GM21576 (cell line): ENCODE measurements at regions not wholly inside any gene's neighbourhood (a gene's known extent, or its start where the extent isn't known, plus 50 kb on each side); places are given as distances from the start of the nearest gene placed in this dataset.

ENCODE experiments used
- ATAC-seq: cut with Tn5 transposase; IDR thresholded peaks from one replicate; pipeline ENCODE4 v1.9.1; 2021; ENCODE audit warnings: mild to moderate bottlenecking, moderate library complexity; ENCODE audit not compliant: unreplicated experiment

DNA sequence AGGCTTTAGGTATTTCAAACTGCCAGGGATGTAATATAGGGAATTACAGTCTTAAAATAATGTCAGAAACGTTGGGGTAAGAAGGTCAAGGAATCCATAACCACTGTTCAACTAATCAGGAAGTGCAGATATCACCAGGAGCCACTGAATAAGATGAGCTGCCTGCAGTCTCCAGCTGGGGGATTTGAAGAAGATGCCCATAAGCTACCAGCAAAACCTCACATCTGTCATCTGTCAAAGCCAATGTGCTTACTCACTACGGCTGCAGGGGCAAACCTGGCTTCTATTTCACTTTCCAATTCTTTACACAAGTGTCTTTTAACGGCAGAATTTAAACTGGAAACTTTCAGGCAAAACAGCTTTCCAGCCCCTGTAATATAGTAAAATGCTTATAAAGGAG, 1410.1 kb upstream of the ATXN8OS start:
- ATAC-seq: no peak

DNA sequence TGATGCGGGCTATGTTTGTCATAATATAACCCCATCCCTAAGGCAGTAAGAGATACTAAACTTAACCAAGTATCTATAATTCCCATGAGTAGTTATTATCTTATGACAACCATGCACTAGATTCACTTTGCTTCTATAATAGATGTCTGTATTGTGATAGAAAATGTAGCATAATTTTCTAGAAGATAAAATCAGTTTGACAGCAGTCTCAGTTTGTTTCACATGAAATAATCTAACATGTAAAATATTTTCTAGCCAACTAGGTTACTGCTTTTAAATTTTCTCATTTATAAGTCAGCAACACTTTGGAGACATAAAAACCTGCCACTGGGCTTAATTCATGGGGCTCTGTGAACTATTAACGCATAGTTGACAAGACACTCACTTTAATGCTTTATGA, 1410.7 kb upstream of the ATXN8OS start:
- no peak for ATAC-seq

DNA sequence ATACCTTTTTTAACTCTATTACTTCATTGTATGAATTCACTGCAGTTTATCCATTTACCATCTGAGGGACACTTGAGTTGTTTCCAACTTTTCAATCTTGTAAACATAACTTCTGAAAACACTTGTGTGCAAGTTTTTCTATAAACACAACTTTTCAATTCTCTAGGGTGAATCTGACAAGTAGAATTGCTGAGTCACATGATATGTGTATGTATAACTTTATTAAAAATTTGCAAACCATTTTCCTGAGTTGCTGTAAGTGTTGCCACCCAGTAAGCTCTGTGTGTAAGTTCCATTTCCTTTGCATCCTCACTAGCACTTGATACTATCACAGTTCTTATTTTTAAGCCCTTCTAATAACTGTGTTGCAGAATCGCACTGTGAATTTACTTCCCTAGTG, 1415.6 kb upstream of the ATXN8OS start:
- ATAC-seq: no peak

DNA sequence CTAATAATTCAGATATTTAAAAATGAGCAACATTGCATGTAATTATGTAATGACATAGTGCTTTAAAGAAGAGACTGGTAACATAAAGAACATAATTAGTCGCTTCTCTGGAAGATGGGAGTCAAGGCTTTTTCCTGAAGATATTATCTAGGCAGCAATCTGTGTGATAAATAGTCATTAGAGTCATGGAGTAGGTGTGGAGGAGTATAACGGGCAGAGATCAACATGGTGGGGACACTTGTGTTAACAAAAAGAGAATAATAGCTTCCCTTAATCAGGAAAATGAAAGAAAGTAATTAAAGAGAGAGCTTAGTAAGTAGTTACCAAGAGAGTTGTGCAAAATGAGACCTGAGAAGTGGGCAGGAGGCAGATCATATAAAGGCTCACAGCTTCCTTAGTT, 1417.1 kb upstream of the ATXN8OS start:
- no peak for ATAC-seq

DNA sequence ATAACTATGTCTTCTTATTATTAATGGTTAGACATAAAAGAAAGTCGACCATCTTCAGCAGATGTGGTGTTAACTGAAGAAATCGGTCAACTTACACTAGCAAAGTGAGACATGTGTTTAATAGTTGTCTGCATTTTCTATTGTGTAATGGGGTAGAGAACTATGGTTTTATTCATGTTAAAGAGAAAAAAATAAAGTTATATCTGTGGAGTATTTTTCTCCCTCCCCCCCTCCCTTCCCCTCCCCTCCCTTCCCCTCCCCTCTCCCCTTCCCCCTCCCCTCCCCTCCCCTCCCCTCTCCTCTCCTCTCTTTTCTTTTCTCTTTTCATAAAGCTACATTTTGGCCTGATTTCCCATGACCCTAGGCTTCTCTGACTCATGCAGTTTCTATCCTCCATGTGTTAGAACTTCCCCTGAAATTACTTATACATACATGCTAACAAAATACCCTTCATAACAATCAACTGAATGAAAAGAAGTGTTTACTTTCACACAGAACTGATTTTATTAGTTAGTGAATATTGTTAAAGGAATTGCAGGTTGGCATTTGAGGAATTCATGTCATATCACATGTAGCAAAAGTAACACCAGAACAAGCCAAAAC, 1431.0 kb upstream of the ATXN8OS start:
- ATAC-seq: no peak

DNA sequence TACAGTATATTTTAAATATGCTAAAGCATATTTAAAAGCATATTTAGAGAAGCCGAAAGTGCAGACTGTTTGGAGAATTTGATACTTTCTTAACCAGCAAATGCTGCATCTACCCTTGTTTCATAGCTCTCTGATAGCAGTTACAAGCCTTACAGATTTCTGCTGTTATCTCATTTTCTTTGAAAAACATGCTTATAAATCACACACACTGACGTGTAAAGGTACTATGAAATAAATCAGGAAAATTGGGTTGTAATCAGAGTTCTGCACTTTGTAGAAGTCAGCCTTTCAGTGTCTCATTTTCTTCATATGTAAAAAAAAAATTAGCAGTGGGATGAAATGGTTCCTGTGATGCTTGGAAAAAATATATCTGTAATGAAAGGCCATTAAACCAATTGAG, 1432.4 kb upstream of the ATXN8OS start:
- no peak for ATAC-seq

DNA sequence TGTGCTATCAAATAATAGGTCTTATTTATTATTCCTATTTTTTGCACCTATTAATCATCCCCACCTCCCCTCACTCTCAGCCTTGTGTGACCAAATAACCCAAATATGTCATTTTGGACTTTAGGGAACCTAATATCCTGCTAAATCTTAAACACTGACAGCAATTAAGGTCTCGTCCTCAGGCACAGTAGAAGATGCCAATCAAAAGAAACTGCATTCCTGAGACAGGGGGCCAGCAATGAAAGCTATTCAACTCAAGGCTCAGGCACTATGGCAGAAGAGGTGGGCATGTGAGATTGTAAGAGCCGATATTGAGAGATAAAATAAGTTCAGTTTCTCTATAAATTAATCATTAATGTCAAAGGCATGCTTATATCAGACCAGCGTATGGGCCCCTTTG, 1437.7 kb upstream of the PCDH9 start:
- ATAC-seq: no peak

DNA sequence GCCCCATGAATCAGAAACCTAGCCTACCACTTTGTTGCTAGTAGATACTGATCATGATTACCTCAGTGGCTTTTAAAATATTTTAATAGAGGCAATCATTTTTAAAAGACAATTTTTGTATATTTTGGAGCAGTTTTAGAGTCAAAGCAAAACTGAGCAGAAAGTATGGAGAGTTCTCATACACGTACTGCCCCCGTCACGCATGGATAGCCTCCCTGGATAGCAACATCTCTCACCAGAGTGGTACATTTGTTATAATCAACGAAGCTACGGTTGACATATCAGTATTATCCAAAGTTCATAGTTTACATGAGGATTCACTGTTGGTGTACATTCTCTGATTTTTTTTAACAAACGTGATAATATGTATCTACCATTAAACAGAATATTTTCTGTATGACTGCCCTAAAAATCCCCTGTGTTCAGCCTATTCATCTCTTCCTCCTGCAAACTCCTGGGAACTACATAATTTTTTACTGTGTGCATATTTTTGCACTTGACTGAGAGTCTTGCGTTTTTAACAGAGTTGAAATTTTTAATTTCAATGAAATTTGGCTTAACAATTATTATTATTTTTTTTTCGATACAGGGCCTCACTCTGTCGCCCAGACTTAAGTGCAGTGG, 1436.8 kb upstream of the PCDH9 start:
- no peak for ATAC-seq

DNA sequence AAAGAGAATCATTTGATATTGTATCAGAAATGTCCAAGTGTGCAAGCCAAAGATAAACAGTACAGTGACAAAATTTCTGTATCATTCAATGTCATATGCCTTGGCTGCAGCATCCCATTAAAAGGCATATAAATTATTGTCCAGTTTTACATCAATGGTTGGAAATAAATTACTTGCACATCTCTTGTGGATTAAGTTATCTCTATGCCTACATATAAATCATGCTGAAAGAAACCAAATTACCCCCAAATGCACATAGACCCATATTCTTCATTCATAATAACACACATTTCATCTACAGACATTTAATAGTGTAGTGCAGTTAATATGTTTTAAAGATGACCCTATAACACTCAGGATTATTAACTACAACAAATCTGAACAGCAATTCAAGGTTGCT, 1415.7 kb upstream of the PCDH9 start:
- no peak for ATAC-seq

DNA sequence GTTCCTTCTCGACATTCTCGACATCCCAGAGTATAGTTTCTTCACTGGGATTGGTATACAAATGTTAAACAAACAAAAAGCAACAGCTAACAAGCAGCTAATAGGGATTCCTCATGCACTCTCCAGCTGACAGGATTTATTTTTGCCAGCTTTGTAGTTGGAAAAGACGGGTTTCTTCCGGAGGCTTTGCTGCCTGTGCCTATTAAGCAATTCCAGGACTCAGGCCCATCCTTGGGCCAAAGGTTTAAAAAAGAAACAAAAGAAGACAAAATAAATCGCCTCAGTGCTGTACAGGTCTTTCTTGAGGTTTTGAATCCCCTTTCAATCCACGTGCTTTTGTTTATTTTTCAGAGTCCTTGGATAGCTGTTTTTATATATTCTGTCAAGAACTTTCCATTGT, 1414.5 kb upstream of the PCDH9 start:
- no peak for ATAC-seq

DNA sequence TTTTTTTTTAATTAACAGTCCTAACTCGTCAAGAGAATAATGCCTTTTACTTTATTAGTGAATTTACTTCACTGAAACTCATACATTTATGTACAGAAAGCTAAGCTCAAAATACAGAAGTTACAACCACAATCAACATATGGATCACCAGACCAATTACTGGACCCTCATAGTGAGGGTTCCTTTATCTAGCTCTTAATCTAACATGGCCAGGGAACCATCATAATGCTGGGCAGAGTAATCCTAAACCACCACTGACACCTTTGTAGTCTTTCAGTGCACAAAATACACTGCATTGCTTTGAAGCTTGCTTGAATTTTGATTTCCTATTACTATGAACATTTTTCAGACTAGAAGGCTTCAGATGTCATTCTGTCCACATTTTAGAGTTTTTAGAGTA, 1406.6 kb upstream of the PCDH9 start:
- ATAC-seq: no peak

DNA sequence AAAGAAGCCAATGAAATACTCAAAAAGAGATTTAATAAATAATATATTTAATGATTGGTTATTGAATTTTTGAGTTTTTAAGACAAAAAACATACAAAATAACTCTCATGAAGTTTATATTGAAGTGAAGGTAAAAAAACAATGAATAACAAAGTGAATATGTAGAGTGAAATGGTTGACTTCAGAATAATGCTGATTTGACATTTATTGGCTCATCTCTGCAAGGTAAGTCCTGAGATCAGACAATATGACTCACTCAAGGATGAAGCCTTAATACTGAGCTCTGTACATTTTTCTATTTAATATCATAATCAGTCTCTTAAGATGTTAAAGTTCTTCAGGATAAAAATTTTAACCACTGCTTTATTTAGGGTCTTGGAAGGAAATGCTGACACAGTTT, 1398.9 kb upstream of the PCDH9 start:
- no peak for ATAC-seq

DNA sequence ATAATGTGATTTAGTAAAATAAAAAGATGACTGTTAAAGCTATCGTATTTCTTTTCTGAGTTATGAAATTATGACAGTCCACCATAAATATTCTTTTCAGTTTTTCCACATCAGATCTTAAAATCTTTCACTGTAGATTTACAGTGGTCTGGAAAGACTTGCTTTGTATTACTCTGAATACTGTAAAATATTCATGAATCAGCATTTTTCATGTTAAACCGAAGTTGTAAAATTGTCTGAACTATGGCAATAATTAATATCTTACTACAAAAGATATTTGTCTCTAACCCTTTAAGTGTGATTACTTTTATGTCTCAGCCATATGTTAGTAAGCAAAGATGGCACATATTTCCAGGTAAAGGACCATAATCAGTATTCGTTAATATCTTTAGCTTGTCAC, 1397.2 kb upstream of the PCDH9 start:
- ATAC-seq: no peak

DNA sequence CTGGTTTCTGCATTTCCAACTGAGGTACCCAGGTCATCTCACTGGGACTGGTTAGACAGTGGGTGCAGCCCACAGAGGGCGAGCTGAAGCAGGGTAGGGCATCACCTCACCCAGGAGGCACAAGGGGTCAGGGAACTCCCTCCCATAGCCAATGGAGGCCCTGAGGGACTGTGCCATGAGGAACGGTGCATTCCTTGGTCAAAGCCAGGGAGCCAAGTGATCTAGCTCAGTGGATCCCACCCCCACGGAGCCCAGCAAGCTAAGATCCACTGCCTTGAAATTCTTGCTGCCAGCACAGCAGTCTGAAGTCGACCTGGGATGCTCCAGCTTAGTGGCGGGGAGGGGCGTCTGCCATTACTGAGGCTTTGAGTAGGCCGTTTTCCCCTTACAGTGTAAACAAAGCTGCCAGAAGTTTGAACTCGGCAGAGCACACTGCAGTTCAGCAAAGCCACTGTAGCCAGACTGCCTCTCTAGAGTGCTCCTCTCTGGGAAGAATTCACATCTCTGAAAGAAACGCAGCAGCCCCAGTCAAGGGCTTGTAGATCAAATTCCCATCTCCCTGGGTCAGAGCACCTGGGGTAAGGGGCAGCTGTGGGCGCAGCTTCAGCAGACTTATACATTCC, 1386.6 kb upstream of the PCDH9 start:
- ATAC-seq: no peak

DNA sequence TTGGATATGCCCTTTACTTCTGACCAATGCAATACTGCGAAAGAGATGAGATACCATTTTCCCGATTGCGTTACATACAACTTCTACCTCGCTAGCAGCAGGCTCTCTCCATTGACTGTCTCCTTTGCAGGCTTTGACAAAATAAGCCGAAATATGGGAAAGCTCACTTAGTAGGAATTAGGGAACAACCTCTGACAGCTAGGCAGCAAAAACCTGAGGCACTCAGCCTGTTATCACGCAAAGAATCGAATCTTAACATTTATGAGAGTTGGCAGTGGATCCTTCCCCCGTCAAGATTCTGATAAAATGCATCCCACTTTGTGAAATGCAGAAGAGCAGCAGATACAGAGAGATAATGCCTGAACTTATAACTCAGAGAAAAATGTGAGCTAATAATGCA, 1379.5 kb upstream of the PCDH9 start:
- no peak for ATAC-seq

DNA sequence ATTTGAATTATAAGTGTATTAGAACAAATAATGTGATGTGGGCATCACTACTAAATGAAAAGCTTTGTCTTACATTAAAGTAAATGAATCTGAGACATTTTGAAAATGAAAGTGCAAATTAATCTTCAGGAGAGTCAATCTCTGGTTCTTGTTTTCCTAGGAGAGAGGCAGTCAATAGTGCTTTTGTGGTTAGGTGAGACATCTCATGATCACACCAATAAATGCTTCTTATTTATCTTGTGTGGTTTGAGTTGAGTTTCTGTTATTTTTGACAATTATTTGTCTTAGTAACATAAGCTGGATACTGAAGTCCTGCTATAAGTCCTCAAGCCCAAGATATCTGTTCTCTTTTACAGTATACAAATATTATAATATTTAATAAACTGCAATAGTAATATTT, 1378.0 kb upstream of the PCDH9 start:
- no peak for ATAC-seq

DNA sequence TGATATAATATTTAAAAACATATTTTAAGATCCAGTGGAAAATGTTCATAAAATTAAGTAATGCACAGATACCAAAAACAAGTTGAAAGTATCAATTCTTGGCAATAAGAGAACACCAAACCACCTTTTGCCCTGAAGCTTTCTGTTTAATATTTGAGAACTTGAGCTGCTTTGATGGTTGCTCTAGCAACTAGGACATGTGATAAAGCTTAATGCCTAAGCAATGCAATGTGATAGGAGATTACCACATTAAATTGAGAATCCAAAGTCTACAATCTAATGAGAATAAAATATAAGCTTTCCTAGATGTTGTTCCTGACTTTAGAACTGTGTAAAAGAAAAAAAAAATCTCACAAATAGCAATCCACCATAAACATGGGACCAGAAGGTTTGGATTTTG, 1367.5 kb upstream of the PCDH9 start:
- no peak for ATAC-seq

DNA sequence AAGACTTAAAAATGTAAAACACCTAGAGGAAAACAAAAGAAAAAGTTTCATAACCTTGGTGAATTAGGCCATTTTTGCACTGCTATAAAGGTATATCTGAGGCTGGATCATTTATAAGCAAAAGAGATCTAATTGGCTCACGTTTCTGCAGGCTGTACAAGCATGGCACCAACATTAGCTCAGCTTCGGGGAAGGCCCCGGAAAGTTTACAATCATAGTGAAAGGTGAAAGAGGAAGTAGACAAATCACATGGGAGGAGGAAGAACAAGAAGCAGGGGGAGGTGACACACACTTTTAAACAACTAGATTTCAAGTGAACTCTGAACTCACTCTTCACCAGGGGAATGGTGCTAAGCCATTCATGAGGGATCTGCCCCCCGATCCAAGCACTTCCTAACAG, 1358.5 kb upstream of the PCDH9 start:
- peak; percentile 100 for ATAC-seq

DNA sequence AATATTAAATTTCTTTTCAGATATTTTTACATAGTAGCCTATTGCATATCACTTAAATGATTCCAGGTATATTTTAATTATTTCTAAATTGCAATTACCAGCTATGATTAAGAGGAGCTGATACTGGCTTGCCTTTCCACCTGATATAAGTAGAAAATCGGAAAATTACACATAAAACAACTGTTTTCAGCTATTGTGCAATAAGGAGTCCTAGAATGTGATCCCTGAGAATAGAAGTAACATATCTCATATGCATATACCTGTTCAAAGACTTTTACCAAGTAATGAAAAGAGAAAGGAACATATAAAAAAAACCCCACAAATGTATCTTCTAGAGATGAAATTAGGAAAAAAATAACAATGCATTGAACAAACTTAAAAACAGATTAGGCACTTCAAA, 1354.6 kb upstream of the PCDH9 start:
- no peak for ATAC-seq

DNA sequence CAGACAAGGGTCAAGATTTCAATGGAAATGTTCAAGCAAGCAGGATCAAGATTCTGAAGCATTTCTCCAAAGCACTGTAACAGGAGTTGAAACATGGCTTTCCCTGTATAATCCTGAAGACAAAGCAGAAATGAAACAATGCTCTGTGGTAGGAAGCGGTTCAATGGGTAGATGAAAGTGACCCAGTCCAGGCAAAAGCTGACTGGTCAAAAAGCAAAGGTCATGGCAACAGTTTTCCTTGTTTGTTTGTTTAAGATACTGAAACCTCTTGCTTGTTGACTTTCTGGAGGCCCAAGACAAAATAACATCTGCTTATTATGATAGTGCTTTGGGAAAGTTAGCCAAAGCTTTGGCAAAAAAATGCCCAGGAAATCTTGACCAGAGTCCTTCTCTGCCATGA, 1343.9 kb upstream of the PCDH9 start:
- ATAC-seq: no peak

DNA sequence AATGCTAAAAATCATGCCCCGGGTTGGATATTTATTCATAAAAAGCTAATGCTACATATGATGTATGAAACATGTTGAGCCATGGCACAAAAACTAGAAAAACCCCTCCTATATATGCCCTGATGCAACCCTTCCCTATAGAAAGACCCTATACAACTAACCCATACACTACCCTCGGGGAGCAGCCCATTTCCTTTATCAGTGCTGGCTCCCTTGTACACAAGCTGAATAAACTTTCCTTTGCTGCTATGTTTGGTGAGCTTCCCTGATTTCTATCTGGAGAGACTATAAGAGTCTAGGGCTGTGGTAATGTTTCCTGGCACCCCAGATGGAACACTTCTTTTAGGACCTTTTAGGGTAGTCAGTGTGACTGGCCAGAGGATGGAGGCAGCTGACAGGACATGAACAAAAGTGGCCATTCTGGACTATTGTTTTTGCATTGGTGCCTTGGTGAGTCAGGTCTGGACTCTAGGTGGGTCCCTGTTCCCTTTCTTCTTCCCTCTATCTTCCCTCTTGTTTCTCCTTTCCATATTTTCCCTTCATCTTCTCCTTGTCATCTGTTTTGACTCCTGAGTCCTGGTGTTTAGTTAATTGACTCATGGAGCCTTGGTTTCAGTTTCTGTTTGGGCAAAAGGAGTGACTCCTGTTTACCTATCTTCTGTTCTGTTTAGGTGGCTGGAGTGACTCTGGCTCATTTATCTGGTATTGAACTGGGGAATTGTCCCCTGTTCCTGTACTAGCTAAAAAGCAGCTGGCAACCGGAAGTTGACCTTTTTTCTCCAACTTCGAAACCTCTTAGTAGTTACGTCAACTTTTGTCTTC, 1321.8 kb upstream of the PCDH9 start:
- ATAC-seq: no peak

DNA sequence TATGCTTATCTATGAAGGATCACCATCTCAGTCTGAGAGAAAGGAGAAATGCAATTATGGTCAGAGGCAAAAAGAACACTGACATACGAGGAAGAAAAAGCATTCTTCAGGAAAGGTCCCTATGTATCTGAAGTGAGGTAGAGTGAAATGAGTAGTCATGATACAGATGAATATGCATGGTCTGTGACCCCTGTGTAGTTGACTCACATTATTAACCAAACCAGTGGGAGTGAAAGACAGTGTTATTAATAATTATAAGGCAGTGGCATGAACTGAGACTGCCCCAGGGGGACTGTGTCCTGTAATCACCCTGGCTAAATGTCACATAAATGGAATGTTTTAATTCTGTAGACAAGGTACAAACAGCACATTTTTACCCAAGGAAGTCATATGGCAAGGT, 1320.2 kb upstream of the PCDH9 start:
- no peak for ATAC-seq
